Lung (tissue), 11 donors: ENCODE measurements at regions not wholly inside any gene's neighbourhood (a gene's known extent, or its start where the extent isn't known, plus 50 kb on each side); places are given as distances from the start of the nearest gene placed in this dataset.
"Not testable (repeated sequence)": the region's sequence is repeated elsewhere in the genome, so short reads cannot be mapped to it uniquely, and the experiment has no call there.

Experiments
- ATAC-seq: fragments of 200-7000 bp; cut with Tn5 transposase; one replicate; pipeline ENCODE4 v1.9.1; 2020; ENCODE audit warnings: moderate number of reproducible peaks; ENCODE audit not compliant: insufficient read depth, low FRiP score
- DNase-seq, 3 donors: peaks; one replicate each; pipeline ENCODE4 v3.0.0-alpha.2; 2013 to 2017
- H3K27ac ChIP-seq, 2 donors: one replicate each; pipeline ENCODE4 v1.5.1; 2013; ENCODE audit warnings: mild to moderate bottlenecking in 2 of 2, moderate library complexity in 2 of 2, control low read depth in 1 of 2, inconsistent platforms in 1 of 2, low read depth in 1 of 2, low read length in 1 of 2
- H3K27me3 ChIP-seq, 3 donors: one replicate each; pipeline ENCODE4 v1.5.1; 2013; ENCODE audit warnings: low read length in 2 of 3; ENCODE audit not compliant: control insufficient read depth in 3 of 3, insufficient read depth in 3 of 3
- H3K36me3 ChIP-seq, 4 donors: one replicate each; pipeline ENCODE4 v1.5.1; 2013; ENCODE audit warnings: low read length in 4 of 4, mild to moderate bottlenecking in 1 of 4, moderate library complexity in 1 of 4; ENCODE audit not compliant: control insufficient read depth in 4 of 4, insufficient read depth in 4 of 4
- H3K4me1 ChIP-seq, 5 donors: one replicate each; pipeline ENCODE4 v1.5.1; 2013; ENCODE audit warnings: low read length in 5 of 5, mild to moderate bottlenecking in 2 of 5, moderate library complexity in 1 of 5; ENCODE audit not compliant: control insufficient read depth in 5 of 5, insufficient read depth in 5 of 5
- H3K4me3 ChIP-seq: one replicate; pipeline ENCODE4 v1.5.1; 2013; ENCODE audit warnings: mild to moderate bottlenecking, control low read depth, moderate library complexity
- H3K9ac ChIP-seq, 2 donors: one replicate each; pipeline ENCODE4 v1.5.1; 2013; ENCODE audit warnings: low read length in 2 of 2, control low read depth in 1 of 2; ENCODE audit not compliant: insufficient read depth in 1 of 2
- H3K9me3 ChIP-seq, 4 donors: one replicate each; pipeline ENCODE4 v1.5.1; 2013; ENCODE audit warnings: low read length in 3 of 4, mild to moderate bottlenecking in 1 of 4, moderate library complexity in 1 of 4; ENCODE audit not compliant: control insufficient read depth in 4 of 4, insufficient read depth in 3 of 4
- WGBS, 2 donors: extraction: QIAGEN DNeasy Blood & Tissue Kit; methylation state at CpG; one replicate each; pipeline ENCODE4 v1.1.7; 2013; 5-methylcytosine and 5-hydroxymethylcytosine counted together
- TF ChIP-seq, protein P1 (sequence below): IDR thresholded peaks from 2 replicates; pipeline ENCODE4 v1.5.1; 2012; ENCODE audit warnings: mild to moderate bottlenecking; ENCODE audit errors: control extremely low read depth, extremely low read depth
- donor health status: control.
- donor health status: control.
- donor health status: Bipolar disorder and iron deficiency.
- donor health status: healthy.
- donor health status: DM: yes; HTN: yes; CAD: no.

DNA sequence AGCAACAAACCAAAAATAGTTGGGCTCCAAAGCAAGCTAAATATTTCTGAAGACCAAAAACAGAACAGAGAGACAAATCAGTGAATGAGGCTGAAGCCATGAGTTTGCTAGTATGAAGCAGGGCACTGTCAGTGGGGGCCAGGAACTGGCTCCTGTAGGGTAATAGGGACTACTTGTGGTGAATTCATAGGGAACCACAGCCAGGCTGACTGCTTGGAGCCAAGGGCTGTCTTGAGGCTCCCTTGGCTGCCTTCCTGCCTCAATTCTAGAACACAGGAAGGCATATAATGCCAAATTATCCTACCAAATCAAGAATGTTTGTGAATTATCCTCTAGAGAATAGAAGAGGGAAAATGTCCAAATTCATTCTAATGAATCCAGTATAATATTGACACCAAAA is 406.0 kb downstream of the CCDC85A start:
- no peaks in the 10 kb centered on the region for H3K9me3 ChIP-seq
- TF ChIP-seq, protein P1, sequence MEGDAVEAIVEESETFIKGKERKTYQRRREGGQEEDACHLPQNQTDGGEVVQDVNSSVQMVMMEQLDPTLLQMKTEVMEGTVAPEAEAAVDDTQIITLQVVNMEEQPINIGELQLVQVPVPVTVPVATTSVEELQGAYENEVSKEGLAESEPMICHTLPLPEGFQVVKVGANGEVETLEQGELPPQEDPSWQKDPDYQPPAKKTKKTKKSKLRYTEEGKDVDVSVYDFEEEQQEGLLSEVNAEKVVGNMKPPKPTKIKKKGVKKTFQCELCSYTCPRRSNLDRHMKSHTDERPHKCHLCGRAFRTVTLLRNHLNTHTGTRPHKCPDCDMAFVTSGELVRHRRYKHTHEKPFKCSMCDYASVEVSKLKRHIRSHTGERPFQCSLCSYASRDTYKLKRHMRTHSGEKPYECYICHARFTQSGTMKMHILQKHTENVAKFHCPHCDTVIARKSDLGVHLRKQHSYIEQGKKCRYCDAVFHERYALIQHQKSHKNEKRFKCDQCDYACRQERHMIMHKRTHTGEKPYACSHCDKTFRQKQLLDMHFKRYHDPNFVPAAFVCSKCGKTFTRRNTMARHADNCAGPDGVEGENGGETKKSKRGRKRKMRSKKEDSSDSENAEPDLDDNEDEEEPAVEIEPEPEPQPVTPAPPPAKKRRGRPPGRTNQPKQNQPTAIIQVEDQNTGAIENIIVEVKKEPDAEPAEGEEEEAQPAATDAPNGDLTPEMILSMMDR: no peak
- no peak for DNase-seq
- no peak overlapping the region for H3K27ac ChIP-seq
- no peak overlapping the region for H3K9ac ChIP-seq
- H3K27me3 ChIP-seq: no peaks in the 10 kb centered on the region
- no peaks in the 10 kb centered on the region for H3K36me3 ChIP-seq
- H3K4me1 ChIP-seq: no peaks in the 10 kb centered on the region
- ATAC-seq: no peak
- H3K4me3 ChIP-seq: no peak overlapping the region

DNA sequence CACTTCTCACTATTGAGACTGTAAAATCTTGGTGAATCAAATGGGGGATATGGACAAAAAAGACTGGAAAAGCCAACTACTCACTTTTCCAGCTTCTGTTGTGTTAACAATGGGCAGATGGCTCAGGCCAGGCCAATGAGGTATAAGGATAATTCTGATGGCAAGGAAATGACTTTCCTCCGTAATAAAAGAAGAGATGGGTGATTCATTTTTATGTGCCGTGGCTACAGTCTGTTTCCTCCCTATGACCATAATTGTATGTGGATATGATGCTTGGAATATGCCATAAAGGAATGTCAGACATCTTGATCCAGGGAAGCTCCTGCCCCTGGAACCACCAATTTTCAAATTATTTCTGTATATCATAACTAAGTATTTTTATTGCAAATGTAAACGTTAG is 406.8 kb downstream of the CCDC85A start:
- H3K27ac ChIP-seq: no peak overlapping the region
- no peaks in the 10 kb centered on the region for H3K9me3 ChIP-seq
- no peak overlapping the region for H3K4me3 ChIP-seq
- no peak overlapping the region for H3K9ac ChIP-seq
- TF ChIP-seq, protein P1: no peak
- ATAC-seq (no peak), DNase-seq (no peak)
- no peaks in the 10 kb centered on the region for H3K36me3 ChIP-seq
- WGBS, 2 donors: 51 to 89% methylated on average over 3 of the region's 3 CpGs
- H3K27me3 ChIP-seq: no peaks in the 10 kb centered on the region
- no peaks in the 10 kb centered on the region for H3K4me1 ChIP-seq

DNA sequence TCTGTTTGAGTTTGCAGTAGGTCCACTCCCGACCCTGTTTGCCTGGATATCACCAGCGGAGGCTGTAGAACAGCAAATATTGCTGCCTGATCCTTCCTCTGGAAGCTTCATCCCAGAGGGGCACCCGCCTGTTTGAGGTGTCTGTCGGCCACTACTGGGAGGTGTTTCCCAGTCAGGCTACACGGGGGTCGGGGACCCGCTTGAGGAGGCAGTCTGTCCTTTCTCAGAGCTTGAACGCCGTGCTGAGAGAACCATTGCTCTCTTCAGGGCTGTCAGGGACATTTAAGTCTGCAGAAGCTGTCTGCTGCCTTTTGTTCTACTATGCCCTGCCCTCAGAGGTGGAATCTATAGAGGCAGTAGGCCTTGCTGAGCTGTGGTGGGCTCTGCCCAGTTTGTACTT is 422.3 kb downstream of the CCDC85A start:
- WGBS, 2 donors: 80 to 86% methylated on average over 9 of the region's 9 CpGs

DNA sequence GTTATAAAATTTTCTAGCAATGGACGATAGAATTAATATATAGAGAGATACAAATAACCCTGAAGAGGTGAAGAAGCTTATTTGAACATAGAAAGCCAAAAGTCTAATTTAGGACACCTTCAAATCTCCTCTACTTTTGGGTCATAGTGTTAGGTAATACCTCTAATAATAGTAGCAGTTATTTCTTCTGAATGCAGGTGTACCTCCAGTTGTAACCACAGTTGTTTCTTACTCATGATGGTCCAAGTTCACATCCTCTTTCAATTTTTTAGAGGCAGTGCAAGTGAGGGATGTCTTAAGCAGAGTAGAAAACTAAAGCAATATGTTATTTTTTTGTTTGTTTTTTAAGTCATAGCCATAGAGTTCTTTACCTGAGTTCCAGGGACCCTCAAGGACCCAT is 429.5 kb downstream of the CCDC85A start:
- Histone ChIP-seq H3K9me3 (no peaks in the 10 kb centered on the region), H3K9ac (no peak overlapping the region)
- no peak for ATAC-seq

More for the DNA sequence above, 422.3 kb downstream of the CCDC85A start:
- H3K4me1 ChIP-seq, H3K4me3 ChIP-seq, H3K36me3 ChIP-seq, H3K27ac ChIP-seq, H3K27me3 ChIP-seq, H3K9ac ChIP-seq, ATAC-seq, DNase-seq, H3K9me3 ChIP-seq: not testable (repeated sequence)

More for the DNA sequence above, 429.5 kb downstream of the CCDC85A start:
- no peak for DNase-seq
- WGBS, 2 donors: 69 to 75% methylated on average over 1 of the region's 1 CpG
- Histone ChIP-seq H3K36me3 (no peaks in the 10 kb centered on the region), H3K4me3 (no peak overlapping the region), H3K27ac (no peak overlapping the region), H3K4me1 (no peaks in the 10 kb centered on the region), H3K27me3 (no peaks in the 10 kb centered on the region)
- TF ChIP-seq, protein P1: no peak
